Hematopoietic multipotent progenitor cell treated with erythropoietin and hydrocortisone succinate and interleukin-3 and kit ligand, for 17 days (in vitro differentiated cells): ENCODE measurements at regions not wholly inside any gene's neighbourhood (a gene's known extent, or its start where the extent isn't known, plus 50 kb on each side); places are given as distances from the start of the nearest gene placed in this dataset.

ENCODE experiments used
- DNase-seq: peaks from one replicate; pipeline ENCODE4 v3.0.0-alpha.2; 2015; ENCODE audit warnings: low spot score

GRCh38 chr16:17591655-17592405 is 121.1 kb upstream of the XYLT1 start:
- DNase-seq = no peak

DNA sequence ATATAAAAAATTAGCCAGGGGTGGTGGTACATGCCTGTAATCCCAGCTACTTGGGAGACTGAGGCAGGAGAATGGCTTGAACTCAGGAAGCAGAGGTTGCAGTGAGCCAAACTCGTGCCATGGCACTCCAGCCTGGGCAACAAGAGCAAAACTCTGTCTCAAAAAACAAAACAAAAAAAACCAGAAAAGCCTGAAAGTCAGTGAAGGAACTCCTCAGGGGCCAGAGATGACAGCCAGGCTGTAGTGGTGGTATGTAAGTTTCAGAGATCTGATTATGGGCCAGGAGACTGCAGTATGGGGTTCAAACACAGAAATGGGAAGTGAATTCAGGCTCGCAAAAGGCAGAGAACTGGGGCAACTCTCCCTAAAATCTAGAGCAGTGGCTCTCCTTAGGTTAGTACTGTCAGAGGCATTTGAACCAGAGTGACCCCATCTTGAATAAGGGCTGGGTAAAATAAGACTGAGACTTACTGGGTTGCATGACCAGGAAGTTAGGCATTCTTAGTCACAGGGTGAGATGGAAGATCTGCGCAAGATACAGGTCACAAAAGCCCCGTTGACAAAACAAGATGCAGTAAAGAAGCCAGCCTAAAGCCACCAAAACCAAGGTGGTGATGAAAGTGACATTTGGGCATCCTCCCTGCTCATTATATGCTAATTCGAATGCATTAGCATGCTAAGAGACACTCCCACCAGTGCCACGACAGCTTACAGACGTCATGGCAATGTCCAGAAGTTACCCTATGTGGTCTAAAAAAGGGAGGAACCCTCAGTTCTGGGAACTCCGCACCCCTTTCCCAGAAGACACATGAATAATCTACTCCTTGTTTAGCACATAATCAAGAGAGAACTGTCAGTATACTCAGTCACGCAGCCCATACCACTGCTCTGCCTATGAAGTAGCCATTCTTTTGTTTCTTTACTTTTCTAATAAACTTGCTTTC is 120.2 kb upstream of the XYLT1 start:
- no peak for DNase-seq

DNA sequence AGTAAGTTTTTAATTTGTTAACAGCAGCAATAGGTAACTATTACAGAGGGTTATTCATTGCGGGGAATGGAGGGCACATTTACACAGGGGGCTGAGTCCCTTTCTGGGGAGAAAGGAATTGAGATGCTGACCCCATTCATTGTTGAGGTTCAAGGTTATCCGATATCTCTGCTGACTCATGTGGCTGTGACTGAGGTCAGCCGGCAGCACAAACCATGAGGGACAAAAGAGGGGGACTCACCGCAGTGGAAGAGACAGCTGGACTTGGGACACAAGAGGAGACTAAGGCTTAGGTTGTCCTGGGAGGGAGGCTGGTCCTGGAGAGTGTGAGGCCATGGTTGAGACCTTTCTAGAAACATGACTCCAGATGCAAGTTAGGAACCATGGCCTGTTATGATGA is 119.1 kb upstream of the XYLT1 start:
- no peak for DNase-seq

DNA sequence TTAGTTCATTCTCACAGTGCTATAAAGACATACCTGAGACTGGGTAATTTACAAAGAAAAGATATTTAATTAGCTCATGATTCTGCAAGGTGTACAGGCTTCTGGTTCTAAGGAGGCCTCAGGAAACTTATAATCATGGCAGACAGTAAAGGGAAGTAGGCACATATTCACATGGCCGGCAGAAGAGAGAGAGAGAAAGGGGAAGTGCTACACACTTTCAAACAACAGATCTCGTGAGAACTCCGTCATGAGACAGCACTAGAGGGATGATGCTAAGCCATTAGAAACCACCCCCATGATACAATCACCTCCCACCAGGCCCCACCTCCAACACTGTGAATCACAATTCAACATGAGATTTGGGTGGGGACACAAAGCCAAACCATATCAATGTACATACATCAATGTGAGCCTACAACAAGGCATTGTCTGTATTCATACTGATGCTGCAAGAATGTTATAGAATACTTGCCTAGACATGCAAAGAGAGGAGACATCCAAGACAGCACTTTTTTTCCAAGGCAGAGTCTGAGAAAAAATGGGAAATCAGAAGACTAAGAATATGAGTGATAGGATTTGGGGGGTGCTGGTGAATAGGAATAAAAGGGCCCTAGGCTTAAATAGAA is 114.8 kb upstream of the XYLT1 start:
- no peak for DNase-seq

GRCh38 chr16:17578981-17579874 is 108.5 kb upstream of the XYLT1 start:
- peak; percentile 48 for DNase-seq

- DNase-seq = no peak
Measured at GRCh38 chr16:17574256-17574655, 103.5 kb upstream of the XYLT1 start.

DNA sequence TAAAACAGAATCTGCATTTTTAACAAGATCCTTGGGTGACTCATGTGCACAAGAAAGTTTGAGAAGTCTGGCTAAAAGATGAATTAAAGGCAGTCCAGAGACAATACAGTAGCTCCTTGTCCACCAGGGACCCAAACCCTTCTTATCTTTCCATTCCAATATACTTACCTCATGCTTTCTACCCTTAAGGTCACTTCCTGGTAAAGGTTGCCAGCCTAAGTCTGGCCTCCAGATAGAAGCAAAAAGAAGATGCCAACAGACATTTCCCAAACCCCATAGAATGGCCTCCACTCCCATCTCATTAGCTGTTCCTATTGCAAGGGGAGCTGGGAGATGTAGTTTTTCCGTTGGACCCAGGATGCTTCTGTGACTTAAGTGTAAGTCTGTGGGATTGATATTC is 101.4 kb upstream of the XYLT1 start:
- no peak for DNase-seq

DNA sequence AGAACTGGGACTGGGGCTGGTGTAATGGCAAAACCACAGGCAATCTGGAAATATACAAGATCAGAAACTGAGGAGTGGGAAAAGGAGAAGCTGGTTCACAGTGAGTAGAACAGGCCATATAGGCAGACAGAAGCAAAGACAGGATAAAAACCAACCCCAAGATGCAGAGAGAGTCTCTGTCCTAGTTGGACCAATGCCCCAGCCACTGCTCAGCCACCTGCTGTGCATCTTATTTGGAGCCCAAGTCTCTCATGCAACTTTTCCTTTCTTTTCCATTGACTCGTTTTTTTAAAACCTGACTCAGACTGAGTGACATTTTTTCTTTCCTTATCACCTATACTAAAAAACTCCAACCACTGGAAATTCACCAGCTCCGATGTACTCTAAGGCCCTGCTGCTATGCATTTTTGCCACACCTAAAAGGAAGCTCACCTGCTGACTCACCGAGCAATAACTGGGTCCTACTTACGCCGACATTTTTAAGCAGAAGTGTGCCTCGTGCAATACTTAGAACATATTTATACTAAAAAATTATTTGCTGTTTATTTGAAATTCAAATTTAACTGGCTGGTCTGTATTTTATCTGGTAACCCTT is 100.8 kb upstream of the XYLT1 start:
- no peak for DNase-seq

DNA sequence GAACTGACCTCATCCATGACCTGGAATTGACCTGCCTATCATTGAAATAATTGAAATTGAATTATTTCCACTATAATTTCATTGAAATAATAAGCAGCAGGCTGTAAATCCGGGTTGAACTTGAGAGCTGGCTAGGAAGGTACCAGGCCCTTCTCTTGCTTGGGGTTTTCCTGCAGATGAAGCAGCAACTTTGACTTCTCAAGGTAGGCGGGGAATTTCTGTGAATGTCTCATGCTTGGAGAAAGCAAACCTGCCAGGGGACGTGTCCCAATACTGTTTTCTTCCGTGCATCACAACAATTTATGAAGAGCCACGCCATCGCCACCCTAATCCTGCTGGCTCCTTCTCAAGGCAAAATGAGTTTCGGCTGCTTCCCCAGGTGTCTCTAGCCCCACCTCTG is 97.5 kb upstream of the XYLT1 start:
- DNase-seq = no peak

DNA sequence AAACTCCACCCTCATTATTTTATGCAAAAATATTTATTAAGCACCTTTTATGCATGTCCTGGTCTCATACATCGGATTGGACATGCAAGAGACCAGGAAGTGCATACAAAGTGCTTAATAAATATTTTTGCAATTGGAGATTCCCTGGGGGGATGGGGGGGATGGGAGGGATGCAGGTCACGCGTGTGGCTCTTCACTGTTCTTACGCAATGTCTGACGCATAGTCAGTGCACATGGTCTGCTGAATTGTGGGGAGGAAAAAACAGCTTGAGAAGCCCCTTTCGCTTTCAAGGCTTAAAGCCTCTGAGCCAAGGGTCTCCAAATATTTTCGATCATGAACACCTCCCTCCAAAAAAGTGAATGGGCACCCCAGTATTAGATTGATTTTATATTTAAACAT is 96.7 kb upstream of the XYLT1 start:
- DNase-seq = no peak

DNA sequence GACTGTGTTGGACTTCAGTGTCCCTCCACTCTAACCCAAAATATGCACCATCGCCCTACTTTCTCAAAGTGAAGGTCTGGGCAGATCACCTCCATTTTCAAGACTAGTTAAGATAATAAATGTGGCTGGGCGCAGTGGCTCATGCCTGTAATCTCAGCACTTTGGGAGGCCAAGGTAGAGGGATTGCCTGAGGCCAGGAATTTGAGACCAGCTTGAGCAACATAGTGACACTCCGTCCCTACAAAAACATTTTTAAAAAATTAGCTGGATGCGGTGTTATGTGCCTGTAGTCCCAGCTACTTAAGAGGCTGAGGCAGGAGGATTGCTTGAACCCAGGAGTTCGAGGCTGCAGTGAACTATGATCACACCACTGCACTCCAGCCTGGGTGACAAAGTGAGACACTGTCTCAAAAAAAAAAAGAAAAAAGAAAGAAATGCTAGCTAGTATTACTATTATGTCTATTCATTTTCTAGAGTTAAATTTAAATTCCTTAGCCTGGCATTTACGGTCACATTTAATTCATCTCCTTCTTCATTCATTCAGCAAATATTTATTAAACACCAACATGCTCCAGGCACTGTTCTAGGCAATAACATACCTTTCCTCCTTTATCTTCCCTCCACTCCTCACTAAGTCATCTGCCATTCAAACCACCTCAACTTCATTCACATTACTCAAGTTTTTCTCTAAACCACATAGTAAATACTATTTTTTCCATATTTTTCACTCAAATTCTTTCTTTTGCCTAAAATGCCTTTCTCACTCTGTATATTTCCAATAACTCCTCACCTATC is 96.1 kb upstream of the XYLT1 start:
- DNase-seq = no peak

- no peak for DNase-seq
Measured at GRCh38 chr16:17566075-17566474, 95.3 kb upstream of the XYLT1 start.

- no peak for DNase-seq
Measured at GRCh38 chr16:17565605-17566004, 94.8 kb upstream of the XYLT1 start.

DNA sequence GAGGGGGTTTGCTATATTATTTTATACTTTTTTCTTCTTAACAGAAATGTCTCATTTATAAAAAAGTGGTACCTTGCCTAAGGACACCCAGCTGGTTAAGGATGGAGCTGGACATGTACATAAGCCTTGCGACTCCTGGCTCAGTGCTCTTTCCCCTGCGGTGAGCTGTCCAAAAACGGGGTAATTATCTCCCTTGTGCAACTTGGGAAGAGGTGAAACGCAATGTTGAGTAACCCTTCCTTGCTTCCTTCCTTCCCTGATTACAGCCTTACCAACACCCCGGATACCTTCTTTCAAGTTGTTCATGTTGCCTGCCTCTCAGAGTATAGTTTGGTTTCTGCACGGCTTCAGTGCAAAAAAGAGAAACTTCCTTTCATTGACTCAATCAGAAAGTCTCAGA is 94.1 kb upstream of the XYLT1 start:
- DNase-seq = no peak

- DNase-seq = no peak
Measured at GRCh38 chr16:17563323-17564091, 92.7 kb upstream of the XYLT1 start.

GRCh38 chr16:17561056-17561455 is 90.3 kb upstream of the XYLT1 start:
- DNase-seq = no peak

DNA sequence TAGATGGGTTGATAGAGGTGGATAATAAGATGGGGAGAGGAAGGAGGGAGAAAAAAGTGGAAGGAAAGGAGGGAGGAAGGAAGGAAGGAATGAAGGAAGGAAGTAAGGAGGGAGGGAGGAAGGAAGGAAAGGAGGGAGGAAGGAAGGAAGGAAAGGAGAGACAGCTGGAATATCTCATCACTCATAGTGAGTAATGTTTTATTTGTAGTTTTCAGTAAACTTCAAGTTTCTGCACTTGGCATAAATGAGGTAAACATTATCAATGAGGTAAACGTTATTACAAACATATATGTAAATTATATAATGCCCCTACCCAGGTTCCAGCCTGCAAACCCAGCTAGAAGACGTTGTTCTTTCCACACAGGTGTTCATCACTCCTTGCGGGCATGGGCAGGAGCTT is 89.8 kb upstream of the XYLT1 start:
- DNase-seq = no peak

GRCh38 chr16:17559394-17559793 is 88.6 kb upstream of the XYLT1 start:
- no peak for DNase-seq

DNA sequence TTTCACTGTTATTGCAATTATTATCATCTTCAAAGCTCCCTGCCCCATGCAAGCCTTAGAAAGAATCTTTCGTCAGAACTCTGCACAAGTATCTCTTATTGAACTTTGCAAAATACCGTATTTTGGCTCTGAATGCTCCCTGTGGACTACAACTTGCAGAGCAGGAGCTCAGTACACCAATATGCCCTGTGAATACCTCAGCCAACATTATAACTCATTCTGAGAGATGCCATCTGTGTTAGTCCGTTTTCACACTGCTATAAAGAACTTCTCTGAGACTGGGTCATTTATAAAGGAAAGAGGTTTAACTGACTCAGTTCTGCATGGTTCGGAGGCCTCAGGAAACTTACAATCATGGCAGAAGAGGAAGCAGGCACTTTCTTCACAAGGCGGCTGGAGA is 87.2 kb upstream of the XYLT1 start:
- DNase-seq = no peak

DNA sequence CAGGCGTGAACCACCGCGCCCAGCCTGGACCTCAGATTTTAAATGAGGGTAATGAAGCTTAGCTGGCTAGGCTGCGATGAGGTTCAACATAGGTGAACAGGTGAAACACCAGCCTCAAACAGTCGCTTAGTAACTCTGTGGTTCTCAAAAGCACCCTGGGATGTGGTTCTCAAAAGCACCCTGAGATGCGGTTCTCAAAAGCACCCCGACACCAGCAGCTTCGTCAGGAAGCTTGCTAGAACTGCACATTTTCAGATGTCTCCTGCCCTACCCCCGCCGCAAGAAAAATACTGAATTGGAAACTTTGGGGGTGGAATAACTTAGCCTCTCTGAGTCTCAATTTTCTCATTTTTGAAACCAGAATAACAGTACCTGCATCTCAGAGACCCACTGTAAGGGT is 86.7 kb upstream of the XYLT1 start:
- no peak for DNase-seq
